Testis (tissue), 2 donors: ENCODE measurements at regions not wholly inside any gene's neighbourhood (a gene's known extent, or its start where the extent isn't known, plus 50 kb on each side); places are given as distances from the start of the nearest gene placed in this dataset.

Experiments used
- POLR2A ChIP-seq: fragments of 450-650 bp; IDR thresholded peaks from one replicate; pipeline ENCODE4 v1.6.1; 2017; ENCODE audit warnings: antibody characterized with exemption, mild to moderate bottlenecking, moderate library complexity
- TF ChIP-seq, protein P1 (sequence below), 3 experiments: fragments of 450-650 bp in 2 of 3; fragments of 200-600 bp in 1 of 3; sonication (generic) in 1 of 3; IDR thresholded peaks; one replicate each; pipeline ENCODE4 v1.5.1; 2016 to 2019; ENCODE audit warnings: antibody characterized with exemption in 3 of 3, mild to moderate bottlenecking in 2 of 3, moderate library complexity in 1 of 3

DNA sequence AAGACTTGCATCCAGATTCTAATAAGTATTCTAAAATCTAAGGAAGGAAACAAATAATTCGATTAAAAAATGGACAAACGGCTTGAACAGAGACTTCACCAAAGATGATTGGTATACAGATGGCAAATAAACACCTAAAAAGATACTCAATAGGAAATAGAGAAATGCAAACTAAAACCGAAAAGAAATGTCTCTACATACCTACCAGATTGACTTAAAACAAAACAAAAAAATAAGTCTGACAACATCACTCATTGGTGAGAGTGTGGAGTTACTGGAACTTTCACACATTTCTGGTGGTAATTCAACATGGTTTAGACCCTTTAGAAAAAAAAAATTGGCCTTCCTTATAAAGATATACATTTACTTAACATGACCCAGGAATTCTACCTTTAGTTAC is 869.8 kb downstream of the TTLL7 start:
- TF ChIP-seq POLR2A = no peak
- TF ChIP-seq, protein P1, sequence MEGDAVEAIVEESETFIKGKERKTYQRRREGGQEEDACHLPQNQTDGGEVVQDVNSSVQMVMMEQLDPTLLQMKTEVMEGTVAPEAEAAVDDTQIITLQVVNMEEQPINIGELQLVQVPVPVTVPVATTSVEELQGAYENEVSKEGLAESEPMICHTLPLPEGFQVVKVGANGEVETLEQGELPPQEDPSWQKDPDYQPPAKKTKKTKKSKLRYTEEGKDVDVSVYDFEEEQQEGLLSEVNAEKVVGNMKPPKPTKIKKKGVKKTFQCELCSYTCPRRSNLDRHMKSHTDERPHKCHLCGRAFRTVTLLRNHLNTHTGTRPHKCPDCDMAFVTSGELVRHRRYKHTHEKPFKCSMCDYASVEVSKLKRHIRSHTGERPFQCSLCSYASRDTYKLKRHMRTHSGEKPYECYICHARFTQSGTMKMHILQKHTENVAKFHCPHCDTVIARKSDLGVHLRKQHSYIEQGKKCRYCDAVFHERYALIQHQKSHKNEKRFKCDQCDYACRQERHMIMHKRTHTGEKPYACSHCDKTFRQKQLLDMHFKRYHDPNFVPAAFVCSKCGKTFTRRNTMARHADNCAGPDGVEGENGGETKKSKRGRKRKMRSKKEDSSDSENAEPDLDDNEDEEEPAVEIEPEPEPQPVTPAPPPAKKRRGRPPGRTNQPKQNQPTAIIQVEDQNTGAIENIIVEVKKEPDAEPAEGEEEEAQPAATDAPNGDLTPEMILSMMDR (IDR thresholded peaks at IDR 0.05) = no peak
